ENCODE measurements at regions not wholly inside any gene's neighbourhood (a gene's known extent, or its start where the extent isn't known, plus 50 kb on each side); places are given as distances from the start of the nearest gene placed in this dataset.

- H3K4me3 ChIP-seq (ENCODE audit: low read length) = no peak overlapping the region
- TF ChIP-seq, protein P1, sequence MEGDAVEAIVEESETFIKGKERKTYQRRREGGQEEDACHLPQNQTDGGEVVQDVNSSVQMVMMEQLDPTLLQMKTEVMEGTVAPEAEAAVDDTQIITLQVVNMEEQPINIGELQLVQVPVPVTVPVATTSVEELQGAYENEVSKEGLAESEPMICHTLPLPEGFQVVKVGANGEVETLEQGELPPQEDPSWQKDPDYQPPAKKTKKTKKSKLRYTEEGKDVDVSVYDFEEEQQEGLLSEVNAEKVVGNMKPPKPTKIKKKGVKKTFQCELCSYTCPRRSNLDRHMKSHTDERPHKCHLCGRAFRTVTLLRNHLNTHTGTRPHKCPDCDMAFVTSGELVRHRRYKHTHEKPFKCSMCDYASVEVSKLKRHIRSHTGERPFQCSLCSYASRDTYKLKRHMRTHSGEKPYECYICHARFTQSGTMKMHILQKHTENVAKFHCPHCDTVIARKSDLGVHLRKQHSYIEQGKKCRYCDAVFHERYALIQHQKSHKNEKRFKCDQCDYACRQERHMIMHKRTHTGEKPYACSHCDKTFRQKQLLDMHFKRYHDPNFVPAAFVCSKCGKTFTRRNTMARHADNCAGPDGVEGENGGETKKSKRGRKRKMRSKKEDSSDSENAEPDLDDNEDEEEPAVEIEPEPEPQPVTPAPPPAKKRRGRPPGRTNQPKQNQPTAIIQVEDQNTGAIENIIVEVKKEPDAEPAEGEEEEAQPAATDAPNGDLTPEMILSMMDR (IDR thresholded peaks at IDR 0.05; ENCODE audit: insufficient read depth, low read depth, low read length, missing control alignments) = no peak
- peak; percentile 1 for DNase-seq (ENCODE audit: low read depth)
These were observed 104.7 kb upstream of the PCDH15 start for GRCh38 chr10:54905578-54906192.

DNA sequence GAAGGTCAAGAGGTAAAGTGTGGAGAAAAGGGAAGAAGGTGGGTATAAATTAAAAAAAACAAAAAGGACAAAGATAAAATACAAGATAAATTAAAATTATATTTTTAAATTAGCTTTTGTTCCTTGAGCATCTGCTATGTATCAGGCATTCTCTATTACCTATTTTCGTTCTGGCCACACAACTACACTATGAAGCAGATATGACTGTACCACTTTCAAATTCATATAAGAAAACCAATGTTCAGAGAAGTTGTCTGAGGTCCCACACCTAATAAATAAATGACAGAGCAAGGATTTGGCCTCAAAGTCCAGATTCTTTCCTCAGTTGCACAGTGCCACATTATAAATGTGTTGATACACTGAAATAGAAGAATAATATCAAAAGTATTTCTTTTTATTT, 103.8 kb upstream of the PCDH15 start:
- no peak for DNase-seq (ENCODE audit: low read depth)
- TF ChIP-seq, protein P1 (IDR thresholded peaks at IDR 0.05; ENCODE audit: insufficient read depth, low read depth, low read length, missing control alignments) = no peak
- no peak overlapping the region for H3K4me3 ChIP-seq (ENCODE audit: low read length)

GRCh38 chr10:54903745-54904144, 102.7 kb upstream of the PCDH15 start:
- H3K4me3 ChIP-seq (ENCODE audit: low read length) = no peak overlapping the region
- TF ChIP-seq, protein P1 (IDR thresholded peaks at IDR 0.05; ENCODE audit: insufficient read depth, low read depth, low read length, missing control alignments) = no peak
- DNase-seq (ENCODE audit: low read depth) = no peak

- no peak overlapping the region for H3K4me3 ChIP-seq (ENCODE audit: low read length)
- no peak for DNase-seq (ENCODE audit: low read depth)
- TF ChIP-seq, protein P1 (IDR thresholded peaks at IDR 0.05; ENCODE audit: insufficient read depth, low read depth, low read length, missing control alignments) = no peak
These were observed 99.6 kb upstream of the PCDH15 start for GRCh38 chr10:54900584-54900983.

DNA sequence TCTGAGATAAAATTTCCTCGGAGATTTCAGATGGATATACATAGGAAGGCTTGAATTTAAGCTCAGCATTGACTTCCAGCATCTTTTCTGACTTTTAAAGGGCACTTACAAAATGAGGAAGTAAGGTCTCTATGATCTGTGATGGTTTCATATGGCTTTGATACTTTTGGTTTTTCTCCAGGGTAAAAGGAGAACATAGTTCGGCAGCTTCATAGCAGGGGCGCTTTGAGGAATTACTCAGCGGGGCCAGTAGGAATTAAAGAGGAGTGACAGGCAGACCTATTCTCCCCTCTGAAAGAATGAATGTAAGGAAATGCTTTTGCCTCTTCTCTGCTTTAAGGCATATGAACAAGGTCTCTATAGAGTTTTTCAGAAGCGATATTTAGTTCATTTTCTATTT, 80.0 kb upstream of the PCDH15 start:
- TF ChIP-seq, protein P1 (IDR thresholded peaks at IDR 0.05; ENCODE audit: insufficient read depth, low read depth, low read length, missing control alignments) = no peak

GRCh38 chr10:54869022-54869421, 68.0 kb upstream of the PCDH15 start:
- TF ChIP-seq, protein P1 (IDR thresholded peaks at IDR 0.05; ENCODE audit: insufficient read depth, low read depth, low read length, missing control alignments) = no peak
- DNase-seq (ENCODE audit: low read depth) = no peak
- no peak overlapping the region for H3K4me3 ChIP-seq (ENCODE audit: low read length)

More for the DNA sequence above, 80.0 kb upstream of the PCDH15 start:
- DNase-seq (ENCODE audit: low read depth) = no peak
- H3K4me3 ChIP-seq (ENCODE audit: low read length) = no peak overlapping the region

GRCh38 chr10:54866666-54867065, 65.6 kb upstream of the PCDH15 start:
- no peak overlapping the region for H3K4me3 ChIP-seq (ENCODE audit: low read length)

More at GRCh38 chr10:54866666-54867065, 65.6 kb upstream of the PCDH15 start:
- TF ChIP-seq, protein P1 (IDR thresholded peaks at IDR 0.05; ENCODE audit: insufficient read depth, low read depth, low read length, missing control alignments) = no peak
- no peak for DNase-seq (ENCODE audit: low read depth)

Data from epithelial cell of esophagus (primary cell).